SK-N-DZ (cell line): ENCODE measurements at regions not wholly inside any gene's neighbourhood (a gene's known extent, or its start where the extent isn't known, plus 50 kb on each side); places are given as distances from the start of the nearest gene placed in this dataset.

ENCODE experiments used
- DNase-seq: peaks from one replicate; pipeline ENCODE4 v3.0.0-alpha.2; 2015; ENCODE audit warnings: low spot score
- small RNA-seq, 2 experiments: library from RNA; depleted of rRNA; stranded (forward); fragments of <200 nt; gene quantifications; one replicate each; pipeline ENCODE3, GENCODE V24; 2014

DNA sequence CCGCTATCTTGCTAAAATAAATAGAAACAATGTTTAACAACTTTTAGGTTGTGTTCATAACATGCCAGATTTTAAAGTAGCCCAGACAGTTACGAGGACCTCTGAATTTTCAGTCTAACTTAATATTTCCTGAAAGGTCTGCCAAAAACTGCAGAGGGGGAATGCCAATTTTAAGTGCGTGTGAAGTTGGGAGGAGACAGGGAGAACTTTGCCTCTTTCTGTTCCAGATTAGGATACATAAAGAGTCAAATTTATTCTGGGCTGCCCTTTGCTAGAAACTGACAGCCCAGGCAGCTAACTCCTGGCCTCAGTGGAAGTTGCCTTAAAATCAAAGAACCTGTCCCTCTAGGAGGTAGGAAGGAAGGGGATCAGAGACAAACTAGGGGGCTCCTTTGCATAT, 52.3 kb upstream of the PIP4K2A start:
- DNase-seq = no peak

DNA sequence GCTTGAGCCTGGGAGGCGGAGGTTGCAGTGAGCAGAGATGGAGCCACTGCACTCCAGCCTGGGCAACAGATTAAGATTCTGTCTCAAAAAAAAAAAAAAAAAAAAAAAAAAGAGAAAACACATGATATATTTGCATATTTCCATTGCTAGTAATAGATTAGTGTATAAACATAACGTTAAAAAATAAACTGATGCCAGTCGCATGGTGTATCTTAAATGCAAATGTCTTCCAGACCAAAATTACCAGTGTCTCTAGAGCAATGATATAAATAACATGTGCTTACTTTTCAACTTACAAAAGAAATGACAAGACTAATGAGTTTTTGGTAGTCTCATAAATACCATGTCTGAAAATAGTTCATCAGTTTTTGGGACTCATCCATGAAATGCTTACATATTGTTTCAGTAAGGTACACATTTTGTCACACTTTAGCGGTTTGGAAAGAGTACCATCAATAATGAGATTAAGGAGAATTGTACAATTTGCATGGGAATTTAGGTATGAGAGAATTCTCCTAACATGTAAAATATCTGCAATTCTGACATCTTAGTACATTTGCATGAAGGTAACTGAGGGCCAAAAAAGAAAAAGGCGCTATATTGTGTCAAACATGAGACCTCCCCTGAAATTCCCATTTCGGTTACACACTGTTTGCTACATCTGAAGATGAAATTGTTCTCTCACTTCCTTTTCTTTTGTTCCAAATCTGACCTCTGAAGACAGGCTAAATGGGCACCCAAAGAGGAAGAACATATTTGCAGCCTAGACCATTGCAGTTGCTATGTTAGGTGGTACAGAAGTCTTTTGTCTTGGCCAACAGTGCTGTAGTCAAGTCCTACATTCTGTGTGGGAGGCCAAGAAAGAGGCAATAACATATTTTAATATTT, 51.5 kb upstream of the PIP4K2A start:
- no peak for DNase-seq

DNA sequence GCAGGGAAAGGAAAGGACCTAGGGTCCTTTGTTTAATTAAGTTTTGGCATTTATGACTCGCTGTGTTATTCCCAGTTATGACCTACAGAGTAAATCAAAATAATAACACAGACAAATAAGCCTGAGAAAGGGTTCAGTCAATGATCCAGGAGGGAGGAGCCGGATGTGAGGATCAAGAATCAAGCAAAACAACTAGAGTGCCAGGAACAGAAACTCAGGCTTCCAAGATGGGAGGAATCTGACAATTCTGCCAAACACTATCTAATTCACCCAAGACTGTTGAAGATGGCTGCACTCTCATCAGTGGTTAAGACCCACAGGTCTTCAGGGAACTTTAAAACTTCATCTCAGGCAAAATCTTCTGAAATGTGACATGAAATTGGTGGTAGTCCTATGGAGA, 50.3 kb upstream of the PIP4K2A start:
- DNase-seq = no peak

Small RNA genes in the stretch of these regions (small RNA-seq; reads per million reads assigned to genes)
- 0 reads per million in 2 experiments for gene RNU6-413P
